ENCODE measurements at regions not wholly inside any gene's neighbourhood (a gene's known extent, or its start where the extent isn't known, plus 50 kb on each side); places are given as distances from the start of the nearest gene placed in this dataset.

GRCh38 chr19:31694761-31695160, 345.5 kb upstream of the TSHZ3 start:
- Histone ChIP-seq H3K27me3 (ENCODE audit: control insufficient read depth in 4 of 4, insufficient read depth in 4 of 4, low read length in 3 of 4) (no peaks in the 10 kb centered on the region), H3K9ac (ENCODE audit: low read depth in 1 of 2, low read length in 2 of 2) (no peak overlapping the region), H3K9me3 (ENCODE audit: control insufficient read depth in 4 of 4, low read length in 3 of 4) (no peaks in the 10 kb centered on the region), H3K4me3 (ENCODE audit: low read depth in 1 of 3, low read length in 3 of 3) (no peak overlapping the region), H3K36me3 (ENCODE audit: control insufficient read depth in 4 of 4, insufficient read depth in 3 of 4, low read depth in 1 of 4, low read length in 3 of 4) (no peaks in the 10 kb centered on the region), H3K27ac (ENCODE audit: low read depth in 1 of 2, low read length in 2 of 2) (no peak overlapping the region), H3K4me1 (ENCODE audit: control insufficient read depth in 4 of 4, insufficient read depth in 4 of 4, low read length in 3 of 4) (no peaks in the 10 kb centered on the region)
- no peak for DNase-seq (ENCODE audit: low spot score)
- WGBS, result 78% methylated on average over 3 of the region's 3 CpGs
- no peak for TF ChIP-seq TAF1 (conservative IDR thresholded peaks at IDR 0.05)
- no peak for TF ChIP-seq SP1 (IDR thresholded peaks at IDR 0.05)
- TF ChIP-seq, protein P1, sequence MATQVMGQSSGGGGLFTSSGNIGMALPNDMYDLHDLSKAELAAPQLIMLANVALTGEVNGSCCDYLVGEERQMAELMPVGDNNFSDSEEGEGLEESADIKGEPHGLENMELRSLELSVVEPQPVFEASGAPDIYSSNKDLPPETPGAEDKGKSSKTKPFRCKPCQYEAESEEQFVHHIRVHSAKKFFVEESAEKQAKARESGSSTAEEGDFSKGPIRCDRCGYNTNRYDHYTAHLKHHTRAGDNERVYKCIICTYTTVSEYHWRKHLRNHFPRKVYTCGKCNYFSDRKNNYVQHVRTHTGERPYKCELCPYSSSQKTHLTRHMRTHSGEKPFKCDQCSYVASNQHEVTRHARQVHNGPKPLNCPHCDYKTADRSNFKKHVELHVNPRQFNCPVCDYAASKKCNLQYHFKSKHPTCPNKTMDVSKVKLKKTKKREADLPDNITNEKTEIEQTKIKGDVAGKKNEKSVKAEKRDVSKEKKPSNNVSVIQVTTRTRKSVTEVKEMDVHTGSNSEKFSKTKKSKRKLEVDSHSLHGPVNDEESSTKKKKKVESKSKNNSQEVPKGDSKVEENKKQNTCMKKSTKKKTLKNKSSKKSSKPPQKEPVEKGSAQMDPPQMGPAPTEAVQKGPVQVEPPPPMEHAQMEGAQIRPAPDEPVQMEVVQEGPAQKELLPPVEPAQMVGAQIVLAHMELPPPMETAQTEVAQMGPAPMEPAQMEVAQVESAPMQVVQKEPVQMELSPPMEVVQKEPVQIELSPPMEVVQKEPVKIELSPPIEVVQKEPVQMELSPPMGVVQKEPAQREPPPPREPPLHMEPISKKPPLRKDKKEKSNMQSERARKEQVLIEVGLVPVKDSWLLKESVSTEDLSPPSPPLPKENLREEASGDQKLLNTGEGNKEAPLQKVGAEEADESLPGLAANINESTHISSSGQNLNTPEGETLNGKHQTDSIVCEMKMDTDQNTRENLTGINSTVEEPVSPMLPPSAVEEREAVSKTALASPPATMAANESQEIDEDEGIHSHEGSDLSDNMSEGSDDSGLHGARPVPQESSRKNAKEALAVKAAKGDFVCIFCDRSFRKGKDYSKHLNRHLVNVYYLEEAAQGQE (IDR thresholded peaks at IDR 0.05), result no peak
- no peak for TF ChIP-seq ZBTB33 (IDR thresholded peaks at IDR 0.05)
- TF ChIP-seq FOXA2 (IDR thresholded peaks at IDR 0.05), result no peak
- TF ChIP-seq RAD21 (IDR thresholded peaks at IDR 0.05), result no peak
- no peak for TF ChIP-seq YY1 (IDR thresholded peaks at IDR 0.05)
- no peak for TF ChIP-seq NR2F2 (IDR thresholded peaks at IDR 0.05)
- TF ChIP-seq, protein P2, sequence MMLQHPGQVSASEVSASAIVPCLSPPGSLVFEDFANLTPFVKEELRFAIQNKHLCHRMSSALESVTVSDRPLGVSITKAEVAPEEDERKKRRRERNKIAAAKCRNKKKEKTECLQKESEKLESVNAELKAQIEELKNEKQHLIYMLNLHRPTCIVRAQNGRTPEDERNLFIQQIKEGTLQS (IDR thresholded peaks at IDR 0.05), result no peak
- TF ChIP-seq RXRA (IDR thresholded peaks at IDR 0.05), result no peak
- no peak for TF ChIP-seq HNF4A (conservative IDR thresholded peaks at IDR 0.05)
- no peak for TF ChIP-seq GABPA (IDR thresholded peaks at IDR 0.05 in 1 of 2, conservative IDR thresholded peaks at IDR 0.05 in 1 of 2)
- TF ChIP-seq FOXA1 (IDR thresholded peaks at IDR 0.05), result no peak
- TF ChIP-seq EGR1 (IDR thresholded peaks at IDR 0.05; ENCODE audit: low read depth in 2 of 2), result no peak
- TF ChIP-seq, protein P3, sequence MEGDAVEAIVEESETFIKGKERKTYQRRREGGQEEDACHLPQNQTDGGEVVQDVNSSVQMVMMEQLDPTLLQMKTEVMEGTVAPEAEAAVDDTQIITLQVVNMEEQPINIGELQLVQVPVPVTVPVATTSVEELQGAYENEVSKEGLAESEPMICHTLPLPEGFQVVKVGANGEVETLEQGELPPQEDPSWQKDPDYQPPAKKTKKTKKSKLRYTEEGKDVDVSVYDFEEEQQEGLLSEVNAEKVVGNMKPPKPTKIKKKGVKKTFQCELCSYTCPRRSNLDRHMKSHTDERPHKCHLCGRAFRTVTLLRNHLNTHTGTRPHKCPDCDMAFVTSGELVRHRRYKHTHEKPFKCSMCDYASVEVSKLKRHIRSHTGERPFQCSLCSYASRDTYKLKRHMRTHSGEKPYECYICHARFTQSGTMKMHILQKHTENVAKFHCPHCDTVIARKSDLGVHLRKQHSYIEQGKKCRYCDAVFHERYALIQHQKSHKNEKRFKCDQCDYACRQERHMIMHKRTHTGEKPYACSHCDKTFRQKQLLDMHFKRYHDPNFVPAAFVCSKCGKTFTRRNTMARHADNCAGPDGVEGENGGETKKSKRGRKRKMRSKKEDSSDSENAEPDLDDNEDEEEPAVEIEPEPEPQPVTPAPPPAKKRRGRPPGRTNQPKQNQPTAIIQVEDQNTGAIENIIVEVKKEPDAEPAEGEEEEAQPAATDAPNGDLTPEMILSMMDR (IDR thresholded peaks at IDR 0.05; ENCODE audit: low read depth, low read length, missing input control), result no peak
- no peak for TF ChIP-seq JUND (IDR thresholded peaks at IDR 0.05)
- no peak for TF ChIP-seq HNF4G (IDR thresholded peaks at IDR 0.05)
- no peak for TF ChIP-seq MAX (IDR thresholded peaks at IDR 0.05)
